ENCODE measurements at regions not wholly inside any gene's neighbourhood (a gene's known extent, or its start where the extent isn't known, plus 50 kb on each side); places are given as distances from the start of the nearest gene placed in this dataset.

DNA sequence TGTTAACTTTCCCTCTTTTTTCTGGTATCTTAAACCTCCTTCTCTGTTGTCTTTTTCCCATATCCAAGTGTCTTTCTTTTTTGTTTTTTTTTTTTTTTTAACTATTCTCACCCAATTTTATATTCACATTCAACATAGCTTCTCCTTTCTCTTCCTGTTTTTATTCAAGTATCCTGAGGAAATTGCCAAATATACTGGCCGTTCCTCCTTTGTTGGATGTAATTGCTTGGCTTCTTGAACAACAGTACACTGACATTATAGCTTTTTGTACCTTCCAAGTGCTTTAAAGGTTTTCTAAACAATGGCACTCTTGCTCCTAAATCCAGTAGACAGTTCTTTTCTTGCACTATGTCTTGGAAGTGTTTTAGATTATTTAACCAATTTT lies 1146.8 kb downstream of the MAT2B start:
- Histone ChIP-seq H3K36me3 (replicated peaks in 1 of 2; ENCODE audit: insufficient read depth in 1 of 2, low read depth in 2 of 2) (no peaks in the 10 kb centered on the region), H3K27me3 (no peaks in the 10 kb centered on the region), H3K9me3 (no peaks in the 10 kb centered on the region), H3K4me1 (no peaks in the 10 kb centered on the region), H3K4me3 (no peak overlapping the region), H3K27ac (no peak overlapping the region)
- intact Hi-C loops (cut with DNase I), result no loop called here
- TF ChIP-seq POLR2A (IDR thresholded peaks at IDR 0.05), result no peak
- TF ChIP-seq, protein P1, sequence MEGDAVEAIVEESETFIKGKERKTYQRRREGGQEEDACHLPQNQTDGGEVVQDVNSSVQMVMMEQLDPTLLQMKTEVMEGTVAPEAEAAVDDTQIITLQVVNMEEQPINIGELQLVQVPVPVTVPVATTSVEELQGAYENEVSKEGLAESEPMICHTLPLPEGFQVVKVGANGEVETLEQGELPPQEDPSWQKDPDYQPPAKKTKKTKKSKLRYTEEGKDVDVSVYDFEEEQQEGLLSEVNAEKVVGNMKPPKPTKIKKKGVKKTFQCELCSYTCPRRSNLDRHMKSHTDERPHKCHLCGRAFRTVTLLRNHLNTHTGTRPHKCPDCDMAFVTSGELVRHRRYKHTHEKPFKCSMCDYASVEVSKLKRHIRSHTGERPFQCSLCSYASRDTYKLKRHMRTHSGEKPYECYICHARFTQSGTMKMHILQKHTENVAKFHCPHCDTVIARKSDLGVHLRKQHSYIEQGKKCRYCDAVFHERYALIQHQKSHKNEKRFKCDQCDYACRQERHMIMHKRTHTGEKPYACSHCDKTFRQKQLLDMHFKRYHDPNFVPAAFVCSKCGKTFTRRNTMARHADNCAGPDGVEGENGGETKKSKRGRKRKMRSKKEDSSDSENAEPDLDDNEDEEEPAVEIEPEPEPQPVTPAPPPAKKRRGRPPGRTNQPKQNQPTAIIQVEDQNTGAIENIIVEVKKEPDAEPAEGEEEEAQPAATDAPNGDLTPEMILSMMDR (IDR thresholded peaks at IDR 0.05), result no peak
- no peak for ATAC-seq
- no peak for DNase-seq
- 32 to 33% methylated on average over 1 of the region's 1 CpG for WGBS, 2 donors

DNA sequence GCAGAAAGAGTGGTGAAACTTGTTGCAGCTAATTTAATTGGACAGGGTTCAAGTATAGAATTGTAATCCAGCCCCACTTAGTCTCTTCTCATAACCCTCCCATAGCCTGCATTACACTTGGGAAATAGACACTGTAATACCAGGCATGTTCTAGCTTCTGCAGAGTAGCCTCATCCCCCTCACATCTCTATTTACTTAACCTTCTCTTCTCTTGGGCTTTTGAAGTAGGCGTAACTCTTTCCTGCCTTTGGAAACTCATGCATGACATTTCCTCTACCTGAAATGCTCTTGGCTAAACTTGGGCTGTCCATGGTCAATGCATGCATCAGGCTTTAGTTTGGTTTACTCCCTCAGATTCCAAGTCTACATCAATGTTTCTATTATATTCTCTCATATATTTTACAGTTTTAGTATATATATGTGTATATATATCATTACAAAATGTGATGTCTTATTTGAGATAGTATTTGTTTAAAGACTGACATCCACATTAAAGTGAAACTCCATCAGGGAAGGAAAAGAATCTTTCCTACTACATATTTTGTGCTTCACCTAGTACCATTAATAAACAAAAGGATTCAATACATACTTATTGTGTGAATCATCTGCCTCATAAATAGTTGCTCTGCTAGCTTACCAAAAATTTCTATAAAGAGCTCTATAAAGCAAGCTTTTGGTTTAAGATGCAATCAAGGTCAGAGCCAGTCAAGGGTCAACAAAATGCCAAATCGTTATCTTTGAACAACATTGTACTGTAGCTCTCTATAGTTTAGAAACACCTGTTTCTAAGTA lies 1158.0 kb downstream of the MAT2B start:
- ATAC-seq (no peak), DNase-seq (no peak)
- Histone ChIP-seq H3K4me3 (no peak overlapping the region), H3K4me1 (no peaks in the 10 kb centered on the region), H3K27ac (no peak overlapping the region), H3K9me3 (no peaks in the 10 kb centered on the region), H3K27me3 (no peaks in the 10 kb centered on the region), H3K36me3 (replicated peaks in 1 of 2; ENCODE audit: insufficient read depth in 1 of 2, low read depth in 2 of 2) (no peaks in the 10 kb centered on the region)
- TF ChIP-seq POLR2A (IDR thresholded peaks at IDR 0.05), result no peak
- intact Hi-C loops (cut with DNase I), result no loop called here
- 50 to 66% methylated on average over 2 of the region's 2 CpGs for WGBS, 2 donors

DNA sequence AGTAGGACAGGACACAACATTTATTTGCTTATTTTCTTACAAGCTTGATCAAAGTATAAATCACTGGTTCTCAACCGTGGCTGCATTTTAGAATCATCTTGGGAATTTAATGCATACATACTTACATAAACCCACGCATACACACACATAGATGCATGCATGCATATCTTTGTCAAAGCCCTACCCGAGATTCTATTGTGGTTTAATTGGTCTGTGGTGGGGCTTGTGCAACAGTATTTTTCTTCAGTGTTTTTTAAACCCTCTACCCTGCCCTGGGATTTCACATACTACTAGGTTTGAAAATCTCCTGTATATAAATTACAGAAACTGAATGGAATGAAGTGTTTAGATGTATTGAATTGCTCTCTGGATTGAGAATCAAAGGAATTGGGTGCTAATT lies 1166.2 kb downstream of the MAT2B start:
- no peaks in the 10 kb centered on the region for H3K36me3 ChIP-seq (replicated peaks in 1 of 2; ENCODE audit: insufficient read depth in 1 of 2, low read depth in 2 of 2)
- WGBS, 2 donors, result 42 to 55% methylated on average over 3 of the region's 3 CpGs

DNA sequence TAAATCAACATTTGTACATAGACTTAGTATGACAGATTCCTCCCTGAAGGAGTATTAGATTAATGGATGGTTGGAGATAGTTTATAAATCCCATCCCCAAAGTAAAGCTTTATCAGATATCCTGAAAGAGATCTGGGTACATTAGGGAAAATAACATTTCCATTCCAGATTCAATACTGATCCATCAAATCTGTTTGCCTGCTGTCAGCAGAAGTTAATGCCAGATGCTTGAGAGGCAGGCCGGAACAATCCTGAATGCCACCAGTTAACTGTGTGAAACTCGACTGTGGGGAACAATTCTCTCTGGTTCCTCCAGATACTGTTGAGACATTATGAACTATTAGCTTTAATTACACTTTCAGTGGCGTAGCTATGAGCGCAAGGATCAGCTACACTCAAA lies 1166.8 kb downstream of the MAT2B start:
- intact Hi-C loops (cut with DNase I), result no loop called here
- no peak for DNase-seq
- H3K27me3 ChIP-seq, result no peaks in the 10 kb centered on the region
- H3K9me3 ChIP-seq, result no peaks in the 10 kb centered on the region
- H3K36me3 ChIP-seq (replicated peaks in 1 of 2; ENCODE audit: insufficient read depth in 1 of 2, low read depth in 2 of 2), result no peaks in the 10 kb centered on the region
- no peaks in the 10 kb centered on the region for H3K4me1 ChIP-seq
- H3K4me3 ChIP-seq, result no peak overlapping the region
- ATAC-seq, result no peak
- WGBS, 2 donors, result 7 to 24% methylated on average over 4 of the region's 4 CpGs
- no peak overlapping the region for H3K27ac ChIP-seq
- no peak for TF ChIP-seq POLR2A (IDR thresholded peaks at IDR 0.05)
- TF ChIP-seq, protein P1 (IDR thresholded peaks at IDR 0.05), result no peak

More for the DNA sequence above, 1166.2 kb downstream of the MAT2B start:
- H3K4me1 ChIP-seq, result no peaks in the 10 kb centered on the region
- DNase-seq (no peak), ATAC-seq (no peak)
- TF ChIP-seq POLR2A (IDR thresholded peaks at IDR 0.05), result no peak
- TF ChIP-seq, protein P1 (IDR thresholded peaks at IDR 0.05), result no peak
- H3K4me3 ChIP-seq, result no peak overlapping the region
- no peak overlapping the region for H3K27ac ChIP-seq
- intact Hi-C loops (cut with DNase I), result no loop called here
- H3K9me3 ChIP-seq, result no peaks in the 10 kb centered on the region
- no peaks in the 10 kb centered on the region for H3K27me3 ChIP-seq

DNA sequence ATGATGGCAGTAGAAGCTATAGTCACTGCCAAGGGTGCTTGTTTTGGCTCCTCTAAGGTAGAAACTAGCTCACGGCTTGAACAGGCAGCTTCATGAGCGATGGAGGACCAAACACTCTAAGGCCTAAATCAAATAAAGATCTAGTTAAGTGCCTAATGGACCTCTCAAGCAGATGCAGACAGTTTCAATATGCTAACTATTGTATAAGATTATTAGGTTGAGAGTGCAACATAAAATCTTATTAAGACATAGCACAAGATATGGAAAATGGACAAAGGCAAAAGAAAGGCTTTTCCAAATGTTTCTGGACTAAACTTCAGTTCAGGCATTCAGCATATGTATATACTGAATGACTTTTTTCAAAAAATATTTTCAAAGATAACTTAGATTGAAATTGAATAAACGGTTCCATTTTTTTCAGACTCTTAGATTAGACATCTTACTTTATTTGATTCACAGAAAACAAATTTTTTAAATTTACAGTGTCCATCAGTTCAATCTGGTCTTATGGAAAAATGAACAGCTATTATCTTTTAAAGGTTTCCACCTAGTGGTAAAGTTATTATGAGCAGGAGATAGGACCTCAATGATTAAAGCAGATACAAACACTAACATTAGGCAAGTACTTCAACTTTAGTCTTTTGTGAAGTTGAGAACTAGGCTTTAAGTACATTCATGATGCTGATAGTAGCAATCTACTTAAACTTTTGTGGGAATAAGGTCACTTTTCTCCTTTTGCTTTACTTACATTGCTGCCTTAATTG lies 1167.7 kb downstream of the MAT2B start:
- H3K27me3 ChIP-seq, result no peaks in the 10 kb centered on the region
- H3K4me3 ChIP-seq, result no peak overlapping the region
- H3K9me3 ChIP-seq, result no peaks in the 10 kb centered on the region
- no peaks in the 10 kb centered on the region for H3K36me3 ChIP-seq (replicated peaks in 1 of 2; ENCODE audit: insufficient read depth in 1 of 2, low read depth in 2 of 2)
- ATAC-seq (no peak), DNase-seq (no peak)
- intact Hi-C loops (cut with DNase I), result no loop called here
- TF ChIP-seq, protein P1 (IDR thresholded peaks at IDR 0.05), result peak in 2 of 7 experiments; percentile 6 to 8
- TF ChIP-seq POLR2A (IDR thresholded peaks at IDR 0.05), result no peak
- 66 to 72% methylated on average over 3 of the region's 3 CpGs for whole genome bisulfite sequencing, 2 donors
- no peak overlapping the region for H3K27ac ChIP-seq
- no peaks in the 10 kb centered on the region for H3K4me1 ChIP-seq
